ENCODE measurements at regions not wholly inside any gene's neighbourhood (a gene's known extent, or its start where the extent isn't known, plus 50 kb on each side); places are given as distances from the start of the nearest gene placed in this dataset.

DNA sequence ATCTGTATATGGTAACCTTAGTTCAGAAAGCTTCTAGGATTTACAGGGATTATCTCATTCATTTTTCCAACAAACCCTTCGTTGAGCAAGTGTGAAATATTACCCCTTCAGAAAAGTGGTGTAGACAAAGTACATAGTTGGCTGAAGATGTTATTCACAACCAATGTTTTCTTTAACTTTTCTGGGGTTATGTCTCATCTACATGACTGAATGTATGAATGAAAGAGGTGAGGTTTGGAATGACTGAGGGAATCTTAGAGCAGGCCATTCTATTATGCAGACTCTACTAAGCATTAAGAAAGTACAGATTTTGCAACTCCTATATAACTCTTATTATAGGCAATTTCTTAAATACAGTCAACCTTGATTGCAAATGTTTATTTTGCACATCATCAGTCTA is 167.2 kb downstream of the NDFIP2 start:
- Histone ChIP-seq H3K4me1 (ENCODE audit: control insufficient read depth in 1 of 2, insufficient read depth in 2 of 2, low read length in 2 of 2) (no peaks in the 10 kb centered on the region), H3K9me3 (ENCODE audit: control insufficient read depth in 1 of 2, insufficient read depth in 1 of 2, low read depth in 1 of 2, low read length in 2 of 2) (no peaks in the 10 kb centered on the region), H3K9ac (ENCODE audit: low read length) (no peak overlapping the region), H3K79me2 (ENCODE audit: insufficient read depth, low read length) (no peaks in the 10 kb centered on the region), H4K20me1 (ENCODE audit: insufficient read depth) (no peaks in the 10 kb centered on the region), H3K27ac (ENCODE audit: low read depth, low read length) (no peak overlapping the region), H3K4me2 (ENCODE audit: low read length) (no peak overlapping the region), H3K9me2 (ENCODE audit: insufficient read depth) (no peaks in the 10 kb centered on the region), H3K27me3 (ENCODE audit: insufficient read depth, low read length) (no peaks in the 10 kb centered on the region), H3K36me3 (ENCODE audit: control insufficient read depth in 1 of 2, insufficient read depth in 2 of 2, low read length in 2 of 2) (no peaks in the 10 kb centered on the region), H3K4me3 (replicated peaks in 1 of 2; ENCODE audit: low read depth in 1 of 2, low read length in 2 of 2) (no peak overlapping the region), H2AFZ (ENCODE audit: low read depth, low read length, poor library complexity, severe bottlenecking) (no peak overlapping the region)
- no TSS peak for BruUV-seq (replicated peaks)
- TF ChIP-seq REST (IDR thresholded peaks at IDR 0.05; ENCODE audit: low read depth) (no peak), RAD21 (IDR thresholded peaks at IDR 0.05; ENCODE audit: low read depth) (no peak), MAX (IDR thresholded peaks at IDR 0.05) (no peak), ZFX (IDR thresholded peaks at IDR 0.05) (no peak), POLR2A (IDR thresholded peaks at IDR 0.05; ENCODE audit: borderline replicate concordance, extremely low read depth, insufficient read depth, insufficient read length) (no peak), CBX3 (IDR thresholded peaks at IDR 0.05; ENCODE audit: low read depth) (no peak), SIN3A (IDR thresholded peaks at IDR 0.05; ENCODE audit: low read depth) (no peak), SP1 (IDR thresholded peaks at IDR 0.05; ENCODE audit: low read depth) (no peak), TCF7L2 (IDR thresholded peaks at IDR 0.05; ENCODE audit: borderline replicate concordance, extremely low read depth, insufficient read depth, insufficient read length) (no peak), EZH2 (IDR thresholded peaks at IDR 0.05) (no peak), EGR1 (IDR thresholded peaks at IDR 0.05; ENCODE audit: low read depth) (no peak), CEBPB (IDR thresholded peaks at IDR 0.05; ENCODE audit: low read depth) (no peak), ELF1 (IDR thresholded peaks at IDR 0.05; ENCODE audit: borderline replicate concordance, low read depth) (no peak), EZH2phosphoT487 (IDR thresholded peaks at IDR 0.05; ENCODE audit: borderline replicate concordance) (no peak), POLR2AphosphoS5 (IDR thresholded peaks at IDR 0.05; ENCODE audit: low read depth, low read length) (no peak), FOSL1 (IDR thresholded peaks at IDR 0.05; ENCODE audit: low read depth) (no peak), JUND (IDR thresholded peaks at IDR 0.05) (no peak)
- TF ChIP-seq, protein P1, sequence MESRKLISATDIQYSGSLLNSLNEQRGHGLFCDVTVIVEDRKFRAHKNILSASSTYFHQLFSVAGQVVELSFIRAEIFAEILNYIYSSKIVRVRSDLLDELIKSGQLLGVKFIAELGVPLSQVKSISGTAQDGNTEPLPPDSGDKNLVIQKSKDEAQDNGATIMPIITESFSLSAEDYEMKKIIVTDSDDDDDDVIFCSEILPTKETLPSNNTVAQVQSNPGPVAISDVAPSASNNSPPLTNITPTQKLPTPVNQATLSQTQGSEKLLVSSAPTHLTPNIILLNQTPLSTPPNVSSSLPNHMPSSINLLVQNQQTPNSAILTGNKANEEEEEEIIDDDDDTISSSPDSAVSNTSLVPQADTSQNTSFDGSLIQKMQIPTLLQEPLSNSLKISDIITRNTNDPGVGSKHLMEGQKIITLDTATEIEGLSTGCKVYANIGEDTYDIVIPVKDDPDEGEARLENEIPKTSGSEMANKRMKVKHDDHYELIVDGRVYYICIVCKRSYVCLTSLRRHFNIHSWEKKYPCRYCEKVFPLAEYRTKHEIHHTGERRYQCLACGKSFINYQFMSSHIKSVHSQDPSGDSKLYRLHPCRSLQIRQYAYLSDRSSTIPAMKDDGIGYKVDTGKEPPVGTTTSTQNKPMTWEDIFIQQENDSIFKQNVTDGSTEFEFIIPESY (IDR thresholded peaks at IDR 0.05; ENCODE audit: extremely low read depth, insufficient replicate concordance, low read length), result no peak
- no peak for ATAC-seq
- no peak for DNase-seq (ENCODE audit: low read depth, low spot score)
- ChIA-PET POLR2A (no interaction called here), RAD21 (ENCODE audit: low non-redundant PET in 1 of 2, low total read pairs in 2 of 2, uncharacterized antibody in 2 of 2, unreplicated experiment in 2 of 2) (no interaction called here), CTCF (no interaction called here)
- intact Hi-C loops (cut with micrococcal nuclease), result no loop called here
